ENCODE measurements at regions not wholly inside any gene's neighbourhood (a gene's known extent, or its start where the extent isn't known, plus 50 kb on each side); places are given as distances from the start of the nearest gene placed in this dataset.

- intact Hi-C loops (cut with DNase I) = no loop called here
- Histone ChIP-seq H3K9me3 (no peaks in the 10 kb centered on the region), H3K36me3 (no peaks in the 10 kb centered on the region), H3K4me1 (peaks cover 0 to 16% (median 0%) of the 10 kb centered on the region in 3 donors), H3K27me3 (no peaks in the 10 kb centered on the region), H3K4me3 (no peak overlapping the region), H3K27ac (no peak overlapping the region)
- WGBS, 2 donors = 71 to 95% methylated on average over 1 of the region's 1 CpG
- TF ChIP-seq CTCF (IDR thresholded peaks at IDR 0.05) (no peak), POLR2A (IDR thresholded peaks at IDR 0.05) (no peak)
- no peak for DNase-seq
Observed at GRCh38 chr6:106730264-106730663, 100.9 kb downstream of the QRSL1 start.

- H3K4me1 ChIP-seq = peaks cover 0 to 18% (median 0%) of the 10 kb centered on the region in 3 donors
- H3K4me3 ChIP-seq = no peak overlapping the region
- no peaks in the 10 kb centered on the region for H3K36me3 ChIP-seq
- 55 to 74% methylated on average over 4 of the region's 4 CpGs for WGBS, 2 donors
- H3K9me3 ChIP-seq = no peaks in the 10 kb centered on the region
- no peak for DNase-seq
- intact Hi-C loops (cut with DNase I) = no loop called here
- TF ChIP-seq CTCF (IDR thresholded peaks at IDR 0.05) (no peak), POLR2A (IDR thresholded peaks at IDR 0.05) (no peak)
- H3K27me3 ChIP-seq = no peaks in the 10 kb centered on the region
- H3K27ac ChIP-seq = no peak overlapping the region
Observed at GRCh38 chr6:106729841-106730240, 100.5 kb downstream of the QRSL1 start.

GRCh38 chr6:106728296-106728870 is 99.0 kb downstream of the QRSL1 start:
- intact Hi-C loops (cut with DNase I) = no loop called here
- no peak for DNase-seq
- no peak overlapping the region for H3K4me3 ChIP-seq
- TF ChIP-seq POLR2A (IDR thresholded peaks at IDR 0.05) (no peak), CTCF (IDR thresholded peaks at IDR 0.05) (no peak)
- peaks cover 0 to 24% (median 0%) of the 10 kb centered on the region in 3 donors for H3K4me1 ChIP-seq
- no peaks in the 10 kb centered on the region for H3K36me3 ChIP-seq
- WGBS, 2 donors = 65 to 75% methylated on average over 4 to 5 of the region's 5 CpGs
- H3K27ac ChIP-seq = no peak overlapping the region
- no peaks in the 10 kb centered on the region for H3K27me3 ChIP-seq
- H3K9me3 ChIP-seq = no peaks in the 10 kb centered on the region

GRCh38 chr6:106727480-106728149 is 98.2 kb downstream of the QRSL1 start:
- H3K9me3 ChIP-seq = no peaks in the 10 kb centered on the region
- TF ChIP-seq POLR2A (IDR thresholded peaks at IDR 0.05) = no peak
- TF ChIP-seq CTCF (IDR thresholded peaks at IDR 0.05) = no peak
- no peak overlapping the region for H3K27ac ChIP-seq
- no peaks in the 10 kb centered on the region for H3K27me3 ChIP-seq
- DNase-seq = no peak
- WGBS, 2 donors = 70 to 75% methylated on average over 3 of the region's 3 CpGs
- peaks cover 0 to 19% (median 0%) of the 10 kb centered on the region in 3 donors for H3K4me1 ChIP-seq
- intact Hi-C loops (cut with DNase I) = no loop called here
- no peak overlapping the region for H3K4me3 ChIP-seq
- no peaks in the 10 kb centered on the region for H3K36me3 ChIP-seq

GRCh38 chr6:106724848-106725247 is 95.5 kb downstream of the QRSL1 start:
- H3K27me3 ChIP-seq = no peaks in the 10 kb centered on the region
- H3K36me3 ChIP-seq = no peaks in the 10 kb centered on the region
- H3K4me1 ChIP-seq = peaks cover 0 to 8% (median 0%) of the 10 kb centered on the region in 3 donors
- no peaks in the 10 kb centered on the region for H3K9me3 ChIP-seq
- no peak for DNase-seq
- no peak overlapping the region for H3K4me3 ChIP-seq
- intact Hi-C loops (cut with DNase I) = no loop called here
- H3K27ac ChIP-seq = no peak overlapping the region
- 35 to 41% methylated on average over 2 of the region's 2 CpGs for WGBS, 2 donors
- no peak for TF ChIP-seq POLR2A (IDR thresholded peaks at IDR 0.05)
- no peak for TF ChIP-seq CTCF (IDR thresholded peaks at IDR 0.05)

Measured in esophagus squamous epithelium (tissue), 5 donors.